Activated B cell treated with CpG ODN at 0.5 μM for 24 hours (primary cell): ENCODE measurements at regions not wholly inside any gene's neighbourhood (a gene's known extent, or its start where the extent isn't known, plus 50 kb on each side); places are given as distances from the start of the nearest gene placed in this dataset.

Source experiments
- ATAC-seq: fragments of 200-7000 bp; cut with Tn5 transposase; one replicate; pipeline ENCODE4 v1.10.0; 2021; ENCODE audit warnings: low read depth, mild to moderate bottlenecking, moderate library complexity
- CTCF ChIA-PET: fragments of 350-600 bp; sonication (Branson Sonifier 250); formaldehyde crosslinking; loops from one replicate; lab custom pipeline; 2021; ENCODE audit warnings: antibody characterized with exemption; lab: Charles Lee
- POLR2A ChIA-PET: fragments of 350-600 bp; sonication (Branson Sonifier 250); formaldehyde crosslinking; loops from one replicate; lab custom pipeline; 2021; ENCODE audit warnings: antibody characterized with exemption; lab: Charles Lee
- DNase-seq: peaks from one replicate; pipeline ENCODE4 v3.0.0; 2022
- H3K27ac Mint-ChIP-seq: one replicate; pipeline ENCODE4 v1.8.0; 2020; ENCODE audit warnings: mixed read lengths
- H3K27me3 Mint-ChIP-seq: one replicate; pipeline ENCODE4 v1.8.0; 2021; ENCODE audit warnings: mixed read lengths
- H3K36me3 Mint-ChIP-seq: one replicate; pipeline ENCODE4 v1.8.0; 2021; ENCODE audit warnings: low read depth, mixed read lengths
- H3K4me1 Mint-ChIP-seq: one replicate; pipeline ENCODE4 v1.8.0; 2021; ENCODE audit warnings: mixed read lengths
- H3K4me3 Mint-ChIP-seq: one replicate; pipeline ENCODE4 v1.8.0; 2020; ENCODE audit warnings: mild to moderate bottlenecking, mixed read lengths
- H3K9me3 Mint-ChIP-seq: one replicate; pipeline ENCODE4 v1.8.0; 2020; ENCODE audit warnings: mixed read lengths
- CTCF ChIP-seq: fragments of 200-600 bp; IDR thresholded peaks from one replicate; pipeline ENCODE4 v1.8.0; 2022; ENCODE audit warnings: antibody characterized with exemption, mild to moderate bottlenecking
- intact Hi-C: fragments of 100-400 bp; cut with micrococcal nuclease; formaldehyde crosslinking; loops from one replicate; pipeline ENCODE4 v1.15.1; 2024

- POLR2A ChIA-PET, result interaction anchor here (0.8 to 1.6 kb wide), 6 partner anchors 8 to 760 kb away, joined by 3 to 6 read pairs (median 4); partner anchors contain the start of genes BRD9 and TRIP13
- Mint-ChIP-seq H3K36me3 (no peaks in the 10 kb centered on the region), H3K27ac (no peak overlapping the region), H3K27me3 (peaks cover 22% of the 10 kb centered on the region), H3K4me1 (peaks cover 32% of the 10 kb centered on the region), H3K4me3 (peak overlapping the region; percentile 66), H3K9me3 (no peaks in the 10 kb centered on the region)
- no peak for TF ChIP-seq CTCF
- CTCF ChIA-PET, result interaction anchor here (1.2 to 1.5 kb wide), 4 partner anchors 8 to 730 kb away, joined by 3 to 9 read pairs (median 6); no protein-coding TSS in a partner anchor
- intact Hi-C loops, result loop anchor here (5.0 kb wide), 1 partner anchor 144 kb away; the partner anchor contains the start of gene MRPL36
- ATAC-seq (peak; percentile 57), DNase-seq (peak; percentile 41)
These were observed 129.3 kb upstream of the LPCAT1 start for GRCh38 chr5:1652873-1653697.

GRCh38 chr5:1651971-1652872 is 128.5 kb upstream of the LPCAT1 start:
- Mint-ChIP-seq H3K36me3 (no peaks in the 10 kb centered on the region), H3K27ac (no peak overlapping the region)

GRCh38 chr5:1651250-1651649 is 127.5 kb upstream of the LPCAT1 start:
- Mint-ChIP-seq H3K4me3 (no peak overlapping the region), H3K27me3 (peaks cover 21% of the 10 kb centered on the region), H3K9me3 (no peaks in the 10 kb centered on the region), H3K4me1 (peaks cover 32% of the 10 kb centered on the region), H3K36me3 (no peaks in the 10 kb centered on the region), H3K27ac (no peak overlapping the region)
- intact Hi-C loops, result loop anchor here (5.0 kb wide), 1 partner anchor 146 kb away; the partner anchor contains the start of gene MRPL36
- DNase-seq (no peak), ATAC-seq (no peak)
- CTCF ChIA-PET, result no interaction called here
- no peak for TF ChIP-seq CTCF
- POLR2A ChIA-PET, result no interaction called here

More at GRCh38 chr5:1651971-1652872, 128.5 kb upstream of the LPCAT1 start:
- intact Hi-C loops, result loop anchor here (5.0 kb wide), 1 partner anchor 145 kb away; the partner anchor contains the start of gene MRPL36
- Mint-ChIP-seq H3K9me3 (no peaks in the 10 kb centered on the region), H3K4me3 (no peak overlapping the region), H3K27me3 (peaks cover 22% of the 10 kb centered on the region), H3K4me1 (peaks cover 32% of the 10 kb centered on the region)
- CTCF ChIA-PET, result interaction anchor here (1.2 to 1.5 kb wide), 3 partner anchors 7 to 729 kb away, joined by 3 to 9 read pairs (median 5); no protein-coding TSS in a partner anchor
- DNase-seq (peak; percentile 13), ATAC-seq (no peak)
- POLR2A ChIA-PET, result interaction anchor here (0.8 to 1.5 kb wide), 3 partner anchors 141 to 759 kb away, joined by 3 to 6 read pairs (median 3); partner anchors contain the start of genes BRD9 and TRIP13
- no peak for TF ChIP-seq CTCF

- POLR2A ChIA-PET, result no interaction called here
- CTCF ChIA-PET, result no interaction called here
- Mint-ChIP-seq H3K36me3 (no peaks in the 10 kb centered on the region), H3K27me3 (peaks cover 27% of the 10 kb centered on the region), H3K4me3 (no peak overlapping the region), H3K9me3 (no peaks in the 10 kb centered on the region), H3K4me1 (peaks cover 32% of the 10 kb centered on the region), H3K27ac (no peak overlapping the region)
- ATAC-seq (no peak), DNase-seq (no peak)
- no peak for TF ChIP-seq CTCF
- intact Hi-C loops, result loop anchor here (10.0 kb wide), 1 partner anchor 645 kb away; the partner anchor contains the start of gene NKD2
These were observed 125.8 kb upstream of the LPCAT1 start for GRCh38 chr5:1649554-1649953.
